ENCODE measurements at regions not wholly inside any gene's neighbourhood (a gene's known extent, or its start where the extent isn't known, plus 50 kb on each side); places are given as distances from the start of the nearest gene placed in this dataset.

DNA sequence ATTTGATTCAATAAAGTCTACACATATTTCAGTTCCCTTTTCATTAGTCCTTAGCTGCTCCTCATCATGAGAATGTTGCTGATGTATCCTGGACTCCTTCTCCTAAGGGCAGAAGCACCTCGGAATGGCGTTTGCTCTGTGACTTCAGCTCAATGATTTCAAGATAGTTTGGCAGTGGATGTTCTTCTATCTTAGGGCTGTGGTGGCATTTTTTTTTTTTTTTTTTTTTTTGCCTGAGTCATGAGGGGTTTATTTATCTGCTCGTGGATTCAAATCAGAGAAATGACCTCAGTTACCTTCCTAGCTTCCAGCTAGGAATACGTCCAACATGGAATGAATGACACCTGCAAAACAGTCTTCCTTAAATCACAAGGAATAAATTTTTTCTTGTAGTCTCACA is 220.0 kb upstream of the ZBED5 start:
- DNase-seq (ENCODE audit: low spot score): no peak

GRCh38 chr11:11076879-11077278 is 219.0 kb upstream of the ZBED5 start:
- no peak for DNase-seq (ENCODE audit: low spot score)

GRCh38 chr11:11076276-11076675 is 218.4 kb upstream of the ZBED5 start:
- no peak for DNase-seq (ENCODE audit: low spot score)

GRCh38 chr11:11075515-11076171 is 217.8 kb upstream of the ZBED5 start:
- DNase-seq (ENCODE audit: low spot score): no peak

- no peak for DNase-seq (ENCODE audit: low spot score)
Observed at GRCh38 chr11:11074686-11075335, 217.0 kb upstream of the ZBED5 start.

GRCh38 chr11:11073996-11074395 is 216.1 kb upstream of the ZBED5 start:
- no peak for DNase-seq (ENCODE audit: low spot score)

DNA sequence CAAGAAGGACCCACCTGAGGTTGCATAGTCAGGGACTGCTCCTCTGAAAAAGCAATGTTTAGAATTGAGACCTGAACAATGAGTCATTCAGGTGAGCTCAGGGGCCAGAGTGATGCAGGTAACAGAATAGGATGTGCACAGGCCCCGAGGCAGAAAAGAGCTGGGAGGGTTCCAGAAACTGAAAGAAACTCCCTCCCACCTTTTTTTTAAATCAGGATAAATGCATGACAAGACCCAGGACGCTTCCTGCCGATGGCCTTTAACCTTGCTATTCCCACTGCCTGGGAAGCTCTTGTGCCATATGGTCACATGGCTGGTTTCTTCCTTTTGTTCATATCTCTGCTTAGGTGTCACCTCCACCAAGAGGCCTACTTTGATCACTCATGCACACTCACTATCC is 214.2 kb upstream of the ZBED5 start:
- no peak for DNase-seq (ENCODE audit: low spot score)

GRCh38 chr11:11071486-11071885 is 213.6 kb upstream of the ZBED5 start:
- no peak for DNase-seq (ENCODE audit: low spot score)

DNA sequence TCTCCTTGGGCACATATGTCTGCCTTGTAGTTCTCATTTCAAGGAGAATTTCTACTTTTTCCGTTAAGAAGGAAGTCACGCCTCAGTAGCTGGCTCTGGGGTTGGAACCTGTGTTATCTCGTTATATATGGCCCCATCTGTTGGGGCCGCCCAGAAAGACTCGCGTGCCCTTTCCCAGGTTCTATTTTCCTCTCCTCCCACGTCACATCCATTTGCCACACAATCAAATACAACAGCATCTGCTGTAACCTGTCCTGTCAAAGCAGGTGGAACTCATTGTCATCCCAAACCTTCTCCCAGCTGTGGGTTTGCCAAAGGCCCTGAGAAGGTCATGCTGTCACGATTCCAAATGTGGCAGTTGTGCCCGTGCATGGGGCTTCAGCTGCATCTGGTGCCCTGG is 213.1 kb upstream of the ZBED5 start:
- DNase-seq (ENCODE audit: low spot score): no peak

DNA sequence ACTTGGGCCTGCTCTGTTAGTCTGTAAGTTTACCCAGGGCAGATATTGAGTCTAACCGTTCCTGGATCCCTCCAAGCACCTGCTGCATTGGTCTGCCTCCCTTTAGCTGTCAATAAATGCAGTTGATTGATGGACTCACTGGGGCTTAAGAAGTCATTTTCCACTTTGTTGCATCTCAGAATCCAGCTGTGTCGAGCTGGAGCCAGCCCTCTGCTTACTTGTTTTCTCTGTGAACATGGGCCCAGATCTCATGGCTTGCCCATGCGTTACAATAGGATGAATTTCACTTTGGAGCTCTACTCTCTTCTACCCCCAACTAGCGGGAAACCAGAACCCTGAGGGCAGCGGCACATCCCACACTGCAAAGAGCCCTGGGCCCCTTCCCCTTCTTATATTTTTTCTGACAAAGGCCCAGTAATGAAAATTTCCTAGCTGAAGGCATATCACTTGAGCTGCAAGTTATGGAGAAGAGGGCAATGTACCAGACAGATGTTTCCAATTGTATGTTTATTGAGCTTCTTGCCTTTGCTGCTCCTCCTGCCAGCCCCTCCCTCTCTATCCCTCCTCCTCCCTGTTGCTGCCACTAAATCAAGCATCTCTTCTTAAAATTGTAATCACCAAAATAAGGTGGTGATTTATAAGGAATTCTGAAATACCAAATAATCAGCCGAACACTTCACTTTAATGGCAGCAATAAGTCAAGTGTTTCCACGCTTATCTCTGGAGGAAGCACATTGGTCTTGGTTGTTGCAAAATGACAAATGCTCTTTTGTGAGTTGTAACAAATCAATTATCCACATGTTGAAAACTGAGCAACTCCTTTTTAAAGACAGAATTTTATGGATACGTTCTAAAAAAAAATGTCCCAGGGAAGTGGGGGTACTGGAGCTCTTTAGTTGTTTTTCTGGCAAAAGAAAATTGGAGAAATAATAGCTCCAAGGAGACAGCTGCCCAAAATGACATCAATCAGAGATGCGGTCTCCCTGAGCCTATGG is 212.3 kb upstream of the ZBED5 start:
- DNase-seq (ENCODE audit: low spot score): no peak

DNA sequence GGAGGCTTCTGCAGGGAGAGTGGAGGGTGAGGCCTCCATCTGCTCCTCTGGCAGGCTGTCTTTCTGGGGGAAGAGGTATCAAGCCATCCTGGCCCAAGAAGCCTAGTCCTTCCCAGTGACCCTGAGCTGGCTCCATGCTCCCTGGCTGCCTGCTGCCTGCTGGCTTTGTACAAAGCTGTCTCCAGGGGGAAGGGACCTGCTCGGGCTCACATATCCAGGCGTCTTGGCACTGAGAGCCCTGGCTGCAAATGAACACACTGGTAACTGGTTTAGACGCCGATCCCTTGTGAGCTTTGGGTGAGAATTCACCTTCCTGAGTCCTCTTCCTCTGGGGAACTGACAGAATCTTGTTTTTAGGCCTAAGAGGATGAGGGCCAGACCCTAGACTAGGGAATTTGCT is 210.3 kb upstream of the ZBED5 start:
- no peak for DNase-seq (ENCODE audit: low spot score)

DNA sequence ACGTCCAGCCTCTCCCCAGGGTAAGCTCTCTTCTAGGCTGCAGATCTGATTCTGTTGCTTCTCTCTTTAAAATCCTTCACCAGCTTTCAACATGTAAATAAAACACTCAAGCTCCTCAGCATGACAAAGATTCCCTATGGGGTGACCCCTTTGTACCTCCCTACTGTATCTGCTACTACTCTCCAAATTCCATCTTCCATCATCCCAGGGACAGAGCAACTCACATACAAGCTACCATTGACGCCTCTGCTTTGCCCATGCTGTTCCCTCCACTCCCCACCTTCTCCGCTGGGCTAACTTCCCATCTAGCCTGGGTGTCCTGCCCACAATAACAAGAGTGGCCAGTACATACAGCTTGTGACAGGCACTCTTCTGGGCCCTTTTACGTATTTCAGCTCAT is 207.5 kb upstream of the ZBED5 start:
- no peak for DNase-seq (ENCODE audit: low spot score)

- no peak for DNase-seq (ENCODE audit: low spot score)
Observed at GRCh38 chr11:11057472-11057854, 199.6 kb upstream of the ZBED5 start.

DNA sequence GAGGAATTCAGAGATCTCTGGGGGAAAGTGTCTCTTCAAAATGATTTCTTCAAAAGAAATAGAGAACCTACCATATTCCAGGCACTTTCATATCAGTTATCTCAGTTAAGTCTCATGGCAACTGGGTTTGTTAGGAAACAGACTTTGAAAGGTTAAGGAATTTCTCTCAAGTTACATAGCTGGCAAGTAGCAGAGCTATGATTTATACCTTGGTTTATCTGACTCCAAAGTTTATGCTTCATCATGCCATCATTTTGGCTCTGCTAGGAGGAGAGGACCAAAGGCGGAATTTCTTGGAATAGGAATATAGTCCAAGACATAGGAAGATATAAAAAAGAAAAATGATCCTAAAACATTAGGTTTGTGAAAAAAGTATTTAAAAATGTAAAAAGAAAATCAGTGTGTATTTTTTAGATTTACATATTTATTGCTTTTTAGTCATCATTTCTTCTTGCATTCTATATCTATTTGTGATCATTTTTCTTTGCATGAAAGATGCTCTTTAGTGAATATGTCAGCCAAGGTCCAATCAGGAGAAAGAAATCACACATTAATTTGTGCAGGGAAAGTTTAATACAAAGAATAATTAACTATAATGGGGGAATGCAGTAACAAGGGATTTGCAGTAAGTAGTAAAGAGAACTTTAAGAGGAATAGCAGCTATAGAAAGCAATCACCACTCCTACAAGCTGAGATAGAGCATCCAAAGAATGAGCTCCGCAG is 199.1 kb upstream of the ZBED5 start:
- DNase-seq (ENCODE audit: low spot score): no peak

GRCh38 chr11:11056316-11056715 is 198.5 kb upstream of the ZBED5 start:
- DNase-seq (ENCODE audit: low spot score): no peak

DNA sequence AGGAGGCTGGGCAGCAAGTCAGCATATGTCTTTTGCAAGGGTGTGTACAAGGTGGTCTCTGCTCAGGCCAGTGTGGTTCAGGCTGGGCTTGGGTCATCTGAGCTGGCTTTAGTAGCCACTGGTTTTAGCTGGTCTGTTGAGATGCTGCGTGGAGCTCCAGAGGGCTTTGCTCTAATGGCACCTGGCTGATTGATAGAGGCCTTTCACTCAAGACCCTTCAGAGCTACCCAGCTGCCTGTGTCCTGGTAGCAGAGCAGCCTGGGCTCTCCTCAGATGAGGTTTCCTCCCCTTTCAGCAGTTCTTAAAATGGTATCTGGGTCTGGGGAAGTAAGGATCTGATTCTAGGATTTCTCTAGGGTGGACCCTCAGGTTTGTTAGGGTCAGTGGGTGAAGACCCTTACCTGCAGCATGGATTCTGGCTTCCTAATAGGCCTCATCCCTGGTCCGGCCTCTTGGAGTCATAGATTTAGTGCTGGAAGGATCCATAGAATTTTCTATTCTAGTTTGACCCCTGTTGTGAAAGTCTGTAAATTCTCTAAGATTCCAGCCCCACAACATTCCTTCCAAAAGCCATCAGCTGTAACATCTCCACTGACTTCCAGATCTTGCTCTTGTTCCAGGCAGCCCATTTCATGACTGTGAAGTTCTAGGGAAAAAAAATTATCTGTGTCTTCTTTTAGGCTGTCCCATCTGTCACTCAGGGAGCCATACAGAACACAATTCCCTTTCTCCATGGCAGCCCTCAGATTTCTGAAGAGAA is 190.2 kb upstream of the ZBED5 start:
- DNase-seq (ENCODE audit: low spot score): no peak

DNA sequence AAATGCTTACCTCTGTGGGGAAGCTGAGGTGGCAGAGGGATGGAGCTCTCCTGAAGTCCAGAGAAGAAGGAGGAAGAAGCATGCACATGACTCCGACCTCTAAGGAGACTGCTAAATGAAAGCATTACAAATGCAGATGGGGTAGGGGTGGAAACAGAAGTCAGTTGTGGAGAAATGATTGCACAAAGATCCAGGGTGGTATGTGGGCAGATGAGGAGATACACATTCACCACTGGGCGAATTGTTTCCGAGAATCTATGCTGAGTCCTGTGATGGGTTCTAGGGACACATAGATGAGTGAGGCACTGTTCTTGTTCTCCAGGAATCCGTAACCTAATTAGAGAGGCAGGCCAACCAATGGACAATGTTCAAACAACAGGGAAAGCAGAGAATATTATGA is 188.9 kb upstream of the ZBED5 start:
- DNase-seq (ENCODE audit: low spot score): no peak

GRCh38 chr11:11045156-11045930 is 187.5 kb upstream of the ZBED5 start:
- no peak for DNase-seq (ENCODE audit: low spot score)

GRCh38 chr11:11044137-11044855 is 186.4 kb upstream of the ZBED5 start:
- DNase-seq (ENCODE audit: low spot score): no peak

DNA sequence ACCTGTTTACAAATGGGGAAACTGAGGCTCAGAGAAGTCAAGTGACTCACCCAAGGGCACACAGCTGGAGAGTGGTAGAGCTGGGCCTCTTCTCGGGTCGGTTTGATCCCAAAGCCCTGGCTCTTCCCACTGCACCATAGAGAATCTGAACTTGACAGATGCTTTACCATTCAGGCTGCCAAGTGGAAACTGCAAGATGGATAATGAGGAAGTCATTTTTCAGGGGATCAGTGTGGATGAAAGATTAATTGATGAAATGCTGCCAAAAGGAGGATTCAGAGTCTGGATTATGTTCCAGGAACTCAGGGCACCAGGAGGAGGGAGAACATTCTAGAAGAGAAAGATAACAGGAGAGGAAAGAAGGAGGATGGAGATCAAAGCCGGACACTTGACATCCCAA is 185.9 kb upstream of the ZBED5 start:
- DNase-seq (ENCODE audit: low spot score): no peak
